Inferior parietal cortex (tissue), 1 donor: ENCODE measurements at regions not wholly inside any gene's neighbourhood (a gene's known extent, or its start where the extent isn't known, plus 50 kb on each side); places are given as distances from the start of the nearest gene placed in this dataset.
"Not testable (repeated sequence)": the region's sequence is repeated elsewhere in the genome, so short reads cannot be mapped to it uniquely, and the experiment has no call there.

ENCODE experiments used
- DNase-seq: peaks from one replicate; pipeline ENCODE4 v3.0.0-alpha.2; 2016; ENCODE audit errors: extremely low spot score

- no peak for DNase-seq
Measured at GRCh38 chr20:53818457-53819177, 225.0 kb upstream of the ZNF217 start.

GRCh38 chr20:53817513-53817912 lies 223.9 kb upstream of the ZNF217 start:
- DNase-seq: not testable (repeated sequence)

- no peak for DNase-seq
Measured at GRCh38 chr20:53816872-53817398, 223.3 kb upstream of the ZNF217 start.

GRCh38 chr20:53815509-53815908 lies 221.9 kb upstream of the ZNF217 start:
- no peak for DNase-seq

GRCh38 chr20:53814060-53814459 lies 220.4 kb upstream of the ZNF217 start:
- DNase-seq: no peak

GRCh38 chr20:53813636-53814035 lies 220.0 kb upstream of the ZNF217 start:
- DNase-seq: no peak

- no peak for DNase-seq
Measured at GRCh38 chr20:53811577-53811976, 217.9 kb upstream of the ZNF217 start.

GRCh38 chr20:53810661-53811355 lies 217.2 kb upstream of the ZNF217 start:
- DNase-seq: no peak

- DNase-seq: no peak
Measured at GRCh38 chr20:53809728-53810365, 216.2 kb upstream of the ZNF217 start.

GRCh38 chr20:53809217-53809616 lies 215.6 kb upstream of the ZNF217 start:
- DNase-seq: no peak

GRCh38 chr20:53808733-53809132 lies 215.1 kb upstream of the ZNF217 start:
- no peak for DNase-seq

- DNase-seq: not testable (repeated sequence)
Measured at GRCh38 chr20:53808302-53808701, 214.7 kb upstream of the ZNF217 start.

GRCh38 chr20:53806683-53807401 lies 213.2 kb upstream of the ZNF217 start:
- DNase-seq: no peak

GRCh38 chr20:53805895-53806384 lies 212.3 kb upstream of the ZNF217 start:
- no peak for DNase-seq

GRCh38 chr20:53804920-53805894 lies 211.6 kb upstream of the ZNF217 start:
- DNase-seq: no peak

GRCh38 chr20:53804308-53804707 lies 210.7 kb upstream of the ZNF217 start:
- not testable (repeated sequence) for DNase-seq

GRCh38 chr20:53803492-53804155 lies 210.0 kb upstream of the ZNF217 start:
- no peak for DNase-seq

GRCh38 chr20:53801609-53802370 lies 208.2 kb upstream of the ZNF217 start:
- DNase-seq: no peak

GRCh38 chr20:53800883-53801604 lies 207.4 kb upstream of the ZNF217 start:
- no peak for DNase-seq
